ENCODE measurements at regions not wholly inside any gene's neighbourhood (a gene's known extent, or its start where the extent isn't known, plus 50 kb on each side); places are given as distances from the start of the nearest gene placed in this dataset.

DNA sequence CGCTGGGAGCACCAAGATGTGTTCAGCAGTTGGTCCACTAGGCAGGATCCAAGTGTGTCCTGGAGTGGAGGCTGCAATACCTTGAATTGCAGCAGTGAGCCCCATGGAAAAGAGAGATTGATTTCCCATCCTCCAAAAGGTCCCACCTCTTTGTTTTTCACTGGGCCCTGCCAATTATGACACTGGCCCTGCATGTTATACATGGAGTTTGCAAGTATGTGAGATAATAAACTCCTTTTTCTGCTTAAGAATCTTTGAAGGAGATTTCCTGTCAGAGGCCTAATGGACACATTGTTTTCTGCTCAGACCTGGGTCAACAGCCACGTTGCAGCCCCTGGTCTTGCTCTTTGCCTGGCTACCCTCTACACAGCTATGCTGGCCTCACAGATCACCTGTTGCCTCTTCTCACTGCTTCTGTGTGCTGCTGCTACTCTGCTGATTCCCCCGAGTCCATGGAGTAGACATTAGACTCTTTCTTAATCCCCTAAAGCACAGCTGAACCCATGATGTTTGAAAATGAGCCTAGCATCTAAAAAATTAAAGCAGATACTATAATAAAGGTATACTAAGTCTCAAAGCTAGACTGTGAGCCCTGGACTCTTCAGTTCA is 341.9 kb upstream of the CDH11 start:
- H3K27me3 Mint-ChIP-seq (ENCODE audit: low read depth): no peaks in the 10 kb centered on the region

GRCh38 chr16:65457084-65457483 is 335.2 kb upstream of the CDH11 start:
- no peaks in the 10 kb centered on the region for H3K4me1 Mint-ChIP-seq (ENCODE audit: low read depth)
- H3K4me3 Mint-ChIP-seq (ENCODE audit: unreplicated experiment): no peak overlapping the region
- no peak overlapping the region for H3K27ac Mint-ChIP-seq (ENCODE audit: unreplicated experiment)
- peaks cover 3% of the 10 kb centered on the region for H3K27me3 Mint-ChIP-seq (ENCODE audit: low read depth)
- H3K36me3 Mint-ChIP-seq (ENCODE audit: low read depth): peaks cover 2% of the 10 kb centered on the region
- TF ChIP-seq CTCF (IDR thresholded peaks at IDR 0.05): no peak
- no peaks in the 10 kb centered on the region for H3K9me3 Mint-ChIP-seq (ENCODE audit: low read depth)
- no peak for DNase-seq (ENCODE audit: low spot score)

More for the DNA sequence above, 341.9 kb upstream of the CDH11 start:
- no peak for TF ChIP-seq CTCF (IDR thresholded peaks at IDR 0.05)
- Mint-ChIP-seq H3K36me3 (ENCODE audit: low read depth) (peaks cover 2% of the 10 kb centered on the region), H3K4me3 (ENCODE audit: unreplicated experiment) (no peak overlapping the region), H3K27ac (ENCODE audit: unreplicated experiment) (no peak overlapping the region), H3K9me3 (ENCODE audit: low read depth) (no peaks in the 10 kb centered on the region), H3K4me1 (ENCODE audit: low read depth) (no peaks in the 10 kb centered on the region)
- no peak for DNase-seq (ENCODE audit: low spot score)

DNA sequence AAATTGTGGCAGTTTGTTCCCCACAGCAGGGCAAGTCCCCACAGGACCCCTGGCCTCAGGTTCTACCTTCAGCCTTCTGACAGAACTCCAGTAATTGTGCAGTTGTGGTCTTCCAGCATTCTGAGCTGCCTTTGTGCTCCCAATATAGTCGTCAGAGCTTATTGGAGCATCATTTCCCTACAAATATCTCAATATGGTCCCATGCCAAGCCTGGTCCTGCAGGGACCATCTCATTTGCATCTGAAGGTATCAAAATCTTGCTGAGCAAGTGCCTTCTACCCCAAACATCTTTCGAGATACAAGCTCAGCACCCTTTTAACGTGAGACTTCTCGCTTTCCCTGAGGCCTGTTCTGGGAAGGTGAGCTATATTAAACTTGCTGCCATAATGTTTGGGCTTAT is 333.9 kb upstream of the CDH11 start:
- Mint-ChIP-seq H3K27ac (ENCODE audit: unreplicated experiment) (no peak overlapping the region), H3K36me3 (ENCODE audit: low read depth) (peaks cover 4% of the 10 kb centered on the region), H3K4me3 (ENCODE audit: unreplicated experiment) (no peak overlapping the region), H3K27me3 (ENCODE audit: low read depth) (peaks cover 3% of the 10 kb centered on the region), H3K9me3 (ENCODE audit: low read depth) (no peaks in the 10 kb centered on the region), H3K4me1 (ENCODE audit: low read depth) (no peaks in the 10 kb centered on the region)
- no peak for TF ChIP-seq CTCF (IDR thresholded peaks at IDR 0.05)
- DNase-seq (ENCODE audit: low spot score): no peak

- H3K4me3 Mint-ChIP-seq (ENCODE audit: unreplicated experiment): no peak overlapping the region
- H3K27me3 Mint-ChIP-seq (ENCODE audit: low read depth): peaks cover 3% of the 10 kb centered on the region
- no peak for TF ChIP-seq CTCF (IDR thresholded peaks at IDR 0.05)
- peaks cover 9% of the 10 kb centered on the region for H3K36me3 Mint-ChIP-seq (ENCODE audit: low read depth)
- H3K27ac Mint-ChIP-seq (ENCODE audit: unreplicated experiment): no peak overlapping the region
- H3K9me3 Mint-ChIP-seq (ENCODE audit: low read depth): peaks cover 11% of the 10 kb centered on the region
- no peaks in the 10 kb centered on the region for H3K4me1 Mint-ChIP-seq (ENCODE audit: low read depth)
- DNase-seq (ENCODE audit: low spot score): no peak
Measured at GRCh38 chr16:65453646-65454045, 331.8 kb upstream of the CDH11 start.

DNA sequence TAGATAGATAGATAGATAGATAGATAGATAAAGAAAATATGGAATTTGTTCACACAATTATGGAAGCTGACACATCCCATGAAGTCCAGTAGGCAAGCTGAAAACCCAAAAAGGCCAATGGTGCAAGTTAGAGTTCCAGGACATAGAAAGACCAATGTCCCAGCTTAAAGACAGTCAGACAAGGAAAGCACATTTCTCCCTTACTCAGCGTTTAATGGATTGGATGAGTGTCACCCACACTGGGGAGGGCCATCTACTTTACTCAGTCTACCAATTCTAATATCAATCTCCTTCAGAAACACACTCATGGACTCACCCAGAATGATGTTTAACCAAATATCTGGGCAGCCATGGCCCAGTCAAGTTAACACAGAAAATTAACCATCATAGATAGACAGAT is 327.7 kb upstream of the CDH11 start:
- no peak for DNase-seq (ENCODE audit: low spot score)
- no peak overlapping the region for H3K4me3 Mint-ChIP-seq (ENCODE audit: unreplicated experiment)
- peaks cover 3% of the 10 kb centered on the region for H3K4me1 Mint-ChIP-seq (ENCODE audit: low read depth)
- no peak for TF ChIP-seq CTCF (IDR thresholded peaks at IDR 0.05)
- H3K9me3 Mint-ChIP-seq (ENCODE audit: low read depth): peaks cover 11% of the 10 kb centered on the region
- H3K36me3 Mint-ChIP-seq (ENCODE audit: low read depth): peaks cover 9% of the 10 kb centered on the region
- H3K27me3 Mint-ChIP-seq (ENCODE audit: low read depth): peaks cover 3% of the 10 kb centered on the region
- no peak overlapping the region for H3K27ac Mint-ChIP-seq (ENCODE audit: unreplicated experiment)
